HG03159 (cell line): ENCODE measurements at regions not wholly inside any gene's neighbourhood (a gene's known extent, or its start where the extent isn't known, plus 50 kb on each side); places are given as distances from the start of the nearest gene placed in this dataset.
"Not testable (repeated sequence)": the region's sequence is repeated elsewhere in the genome, so short reads cannot be mapped to it uniquely, and the experiment has no call there.

Source experiments
- ATAC-seq: cut with Tn5 transposase; IDR thresholded peaks from one replicate; pipeline ENCODE4 v1.9.1; 2021; ENCODE audit warnings: mild to moderate bottlenecking, moderate library complexity; ENCODE audit not compliant: unreplicated experiment

DNA sequence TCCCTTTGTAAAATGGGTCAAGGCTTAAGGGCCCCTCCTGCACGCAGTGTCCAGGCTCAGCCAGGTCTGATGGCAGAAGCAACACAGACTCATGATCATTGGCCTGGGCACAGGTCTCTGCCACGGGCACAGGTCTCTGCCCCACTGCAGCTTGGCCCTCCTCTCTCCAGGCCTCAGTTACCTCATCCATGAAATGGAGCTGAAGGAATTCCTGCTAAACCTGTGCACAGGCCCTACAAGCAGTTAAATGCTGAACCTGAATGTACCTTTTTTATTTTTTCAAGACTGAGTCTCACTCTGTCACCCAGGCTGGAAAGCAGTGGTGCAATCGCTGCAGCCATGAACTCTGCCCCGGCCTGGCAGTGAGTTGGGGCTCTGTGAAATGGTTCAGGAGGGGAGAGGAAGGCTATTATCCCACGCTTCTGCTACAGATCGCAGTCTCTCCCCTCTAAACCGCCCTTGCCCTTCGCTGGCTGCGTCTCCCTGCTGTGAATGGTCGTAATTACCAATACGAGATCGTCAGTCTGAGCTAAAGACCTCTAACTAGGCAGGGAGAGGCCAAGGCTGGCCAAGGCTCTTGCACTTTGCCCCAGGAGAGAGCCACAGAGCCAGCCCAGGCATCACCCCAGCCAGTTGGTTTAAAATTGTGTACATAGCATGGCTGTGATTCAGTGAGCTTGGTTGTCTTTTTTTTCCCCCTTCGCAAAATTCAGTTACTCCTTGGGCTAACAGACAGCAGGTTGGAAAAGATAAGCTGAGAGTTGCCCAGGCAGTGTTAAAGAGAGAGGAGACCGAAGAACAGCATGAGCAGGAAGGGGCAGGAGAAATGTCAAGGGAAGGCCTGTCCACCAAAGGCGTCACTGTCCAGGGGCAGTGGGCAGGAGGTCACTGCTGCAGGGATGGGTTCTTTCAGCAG lies 93.0 kb upstream of the KCTD7 start:
- no peak for ATAC-seq

DNA sequence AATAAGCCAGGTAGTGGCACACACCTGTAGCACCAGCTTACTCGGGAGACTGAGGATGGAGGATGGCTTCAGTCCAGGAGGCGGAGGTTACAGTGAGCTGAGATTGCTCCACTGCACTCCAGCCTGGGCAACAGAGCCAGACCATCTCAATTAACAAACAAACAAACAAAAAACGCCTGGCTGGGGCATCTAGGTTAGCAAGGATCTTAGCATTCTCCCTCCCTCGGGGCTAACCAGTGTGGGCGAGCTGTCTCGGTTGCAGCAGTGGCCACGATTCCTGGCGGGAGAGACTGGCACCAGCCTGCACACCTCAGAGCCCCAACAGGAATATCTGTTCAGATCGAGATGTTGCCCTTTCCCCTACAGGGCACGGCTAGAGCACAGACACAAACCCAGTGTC lies 91.3 kb upstream of the KCTD7 start:
- ATAC-seq = no peak

DNA sequence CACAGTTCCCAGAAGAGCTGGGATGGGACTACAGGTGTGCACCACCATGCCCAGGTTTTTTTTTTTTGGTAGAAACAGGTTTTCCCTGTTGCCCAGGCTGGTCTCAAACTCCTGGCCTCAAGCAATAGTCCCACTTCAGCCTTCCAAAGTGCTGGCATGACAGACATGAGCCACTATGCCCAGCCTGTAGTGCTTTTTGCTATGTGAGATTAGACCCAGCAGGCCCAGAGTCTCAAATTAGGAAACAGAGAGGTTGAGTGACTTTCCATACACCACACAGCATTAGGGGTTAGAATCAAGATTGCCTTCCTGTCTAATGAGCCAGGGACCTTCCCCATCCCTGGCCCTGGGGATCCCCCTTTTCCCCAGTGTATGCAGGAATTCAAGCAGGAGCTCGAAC lies 90.8 kb upstream of the KCTD7 start:
- no peak for ATAC-seq

DNA sequence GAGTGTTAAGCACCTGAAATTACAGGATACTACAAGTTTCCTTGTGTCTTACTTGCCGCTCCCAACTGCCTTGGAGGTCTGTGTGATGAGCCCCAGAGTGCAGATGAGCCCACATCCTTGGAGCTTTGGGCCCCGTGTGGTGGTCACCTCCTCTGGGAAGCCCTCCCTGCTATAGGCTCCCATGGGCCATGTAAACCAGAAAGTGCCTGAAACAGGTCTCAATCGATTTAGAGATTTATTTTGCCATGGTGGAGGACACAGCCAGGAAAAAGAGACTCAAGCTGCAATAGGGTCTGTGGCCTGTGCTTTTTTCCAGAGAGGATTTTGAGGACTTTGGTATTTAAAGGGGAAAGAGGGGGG lies 89.4 kb upstream of the KCTD7 start:
- ATAC-seq = no peak

DNA sequence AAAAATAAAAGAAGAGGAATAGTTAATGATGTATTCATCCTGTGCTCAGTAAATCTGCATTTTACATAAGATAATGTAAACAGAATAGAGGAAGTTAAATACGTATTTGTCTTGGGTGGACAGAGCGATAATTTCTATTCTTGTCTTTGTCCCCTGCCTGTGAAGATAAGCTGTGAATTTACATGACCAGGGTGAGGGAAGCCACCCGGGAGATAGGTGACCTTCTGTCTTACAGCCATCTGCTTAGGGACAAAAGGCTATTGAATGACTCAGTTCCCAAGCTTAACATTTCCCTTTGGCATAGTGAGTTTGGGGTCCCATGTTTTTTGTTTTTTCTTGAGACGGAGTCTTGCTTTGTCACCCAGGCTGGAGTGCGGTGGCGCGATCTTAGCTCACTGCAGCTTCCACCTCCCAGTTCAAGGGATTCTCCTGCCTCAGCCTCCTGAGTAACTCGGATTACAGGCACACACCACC lies 88.7 kb upstream of the KCTD7 start:
- ATAC-seq = no peak

DNA sequence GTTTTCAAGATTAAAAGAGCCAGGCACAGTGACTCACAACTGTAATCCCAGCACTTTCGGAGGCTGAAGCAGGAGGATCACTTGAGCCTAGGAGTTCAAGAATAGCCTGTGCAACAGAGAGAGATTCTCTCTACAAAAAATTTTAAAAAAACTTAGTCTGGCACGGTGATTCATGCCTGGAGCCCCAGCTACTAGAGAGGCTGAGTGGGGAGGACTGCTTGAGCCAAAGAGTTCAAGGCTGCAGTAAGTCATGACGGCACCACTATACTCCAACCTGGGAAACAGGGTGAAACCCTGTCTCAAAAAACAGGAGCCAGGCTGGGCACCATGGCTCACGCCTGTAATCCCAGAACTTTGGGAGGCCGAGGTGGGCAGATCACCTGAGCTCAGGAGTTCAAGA lies 86.6 kb upstream of the KCTD7 start:
- no peak for ATAC-seq

DNA sequence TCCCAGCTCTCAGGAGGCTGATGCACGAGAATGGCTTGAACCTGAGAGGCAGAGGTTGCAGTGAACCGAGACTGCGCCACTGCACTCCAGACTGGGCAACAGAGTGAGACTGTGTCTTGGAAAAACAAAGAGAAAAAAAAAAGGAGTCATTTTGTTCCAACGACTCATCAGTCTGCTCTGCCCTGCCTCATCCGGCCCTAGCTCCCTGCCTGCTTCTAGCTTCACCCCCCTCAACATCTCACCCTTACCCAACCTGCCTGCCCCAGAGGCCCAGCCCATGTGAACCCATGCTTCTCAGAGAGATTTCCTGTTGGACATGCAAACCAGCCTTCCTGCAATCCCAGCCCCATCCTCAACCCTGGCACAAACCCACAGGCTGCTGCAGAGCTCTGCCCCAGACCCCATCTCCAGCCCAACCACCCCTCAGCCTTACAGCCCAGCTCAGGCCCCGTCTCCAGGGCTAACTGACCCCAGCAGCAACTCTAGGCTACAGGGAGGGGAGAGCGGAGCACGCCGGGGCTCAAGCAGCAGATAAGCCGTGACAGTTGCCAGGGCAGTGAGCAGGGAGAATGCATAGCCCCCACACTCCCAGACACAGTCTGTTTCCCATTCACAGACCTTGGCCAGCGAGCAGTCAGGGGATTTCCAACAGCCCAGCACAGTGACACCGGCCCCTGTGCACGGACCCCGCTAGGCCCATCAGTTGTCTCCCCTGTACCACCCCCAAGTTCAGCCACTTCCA lies 86.0 kb upstream of the KCTD7 start:
- no peak for ATAC-seq

DNA sequence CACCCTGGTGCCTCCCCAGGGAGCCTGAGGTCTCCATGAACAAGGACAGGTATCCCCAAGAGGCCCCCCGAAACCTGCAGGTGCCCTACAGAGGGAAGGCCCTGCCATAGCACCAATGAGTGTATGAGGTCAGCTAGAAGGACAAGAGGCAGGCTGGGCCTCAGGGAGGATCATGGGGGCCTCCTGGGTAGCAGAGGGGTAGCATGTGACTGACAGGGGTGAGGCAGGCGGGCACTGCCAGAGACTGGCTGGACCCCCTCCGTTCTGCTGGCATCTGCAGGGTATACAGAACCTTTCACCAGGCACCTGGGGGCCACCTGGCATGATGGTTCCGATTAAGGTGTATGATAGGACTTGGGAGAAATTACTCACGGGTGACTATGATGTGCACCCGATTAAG lies 79.2 kb upstream of the KCTD7 start:
- no peak for ATAC-seq

DNA sequence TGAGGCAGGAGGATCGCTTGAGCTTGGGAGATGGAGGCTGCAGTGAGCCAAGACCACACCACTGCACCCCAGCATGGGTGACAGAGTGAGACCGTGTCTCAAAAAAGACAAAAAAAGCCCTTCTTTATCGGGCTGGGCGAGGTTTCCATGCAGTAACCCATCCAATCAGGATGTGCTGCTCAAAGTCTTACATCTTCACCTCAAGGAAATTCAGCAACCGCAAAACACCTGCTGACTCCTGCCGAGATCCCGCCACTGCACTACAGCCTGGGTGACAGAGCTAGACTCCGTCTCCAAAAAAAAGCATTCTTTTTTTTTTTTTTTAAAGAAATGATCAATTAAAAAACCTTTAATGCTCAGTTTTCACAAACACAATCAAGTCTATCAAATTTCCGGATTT lies 75.7 kb upstream of the KCTD7 start:
- ATAC-seq = no peak

DNA sequence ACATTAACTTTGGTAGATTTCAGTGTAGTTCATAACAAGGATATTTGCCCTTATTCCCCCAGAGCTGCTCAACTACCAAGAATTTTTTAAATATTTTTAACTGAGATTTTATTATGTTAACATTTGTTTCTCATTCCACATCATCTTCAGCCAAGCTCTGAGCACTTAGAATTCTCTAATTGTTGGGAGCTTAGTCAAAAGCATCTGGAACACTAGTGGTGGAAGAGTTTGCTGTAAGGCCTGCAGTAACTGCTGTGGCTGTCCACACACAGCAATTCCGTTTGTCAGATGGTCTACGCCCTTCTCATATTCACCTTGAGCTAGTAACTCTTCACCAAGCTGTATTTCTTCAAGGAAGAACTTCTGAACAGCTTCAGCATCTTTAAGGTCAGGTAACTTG lies 75.0 kb upstream of the KCTD7 start:
- not testable (repeated sequence) for ATAC-seq

DNA sequence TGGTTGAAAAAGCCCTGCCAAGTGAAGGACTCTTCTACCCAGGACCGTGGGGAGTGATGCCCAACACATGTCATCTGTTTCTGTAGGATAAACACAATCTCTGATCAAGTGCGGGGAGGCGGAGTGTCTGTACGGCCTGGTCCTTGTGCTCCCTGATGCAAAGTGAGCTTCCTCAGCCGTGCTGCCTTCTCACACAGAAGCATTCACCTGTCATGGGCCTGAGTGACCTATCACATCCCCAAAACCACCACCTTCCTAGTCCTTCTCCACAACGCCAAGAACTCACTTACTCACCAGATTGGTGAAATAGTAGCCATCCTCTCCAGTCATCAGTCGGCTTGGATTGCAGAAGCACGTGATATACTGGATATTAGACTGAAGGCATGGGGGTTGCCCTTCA lies 74.4 kb upstream of the KCTD7 start:
- ATAC-seq = not testable (repeated sequence)

DNA sequence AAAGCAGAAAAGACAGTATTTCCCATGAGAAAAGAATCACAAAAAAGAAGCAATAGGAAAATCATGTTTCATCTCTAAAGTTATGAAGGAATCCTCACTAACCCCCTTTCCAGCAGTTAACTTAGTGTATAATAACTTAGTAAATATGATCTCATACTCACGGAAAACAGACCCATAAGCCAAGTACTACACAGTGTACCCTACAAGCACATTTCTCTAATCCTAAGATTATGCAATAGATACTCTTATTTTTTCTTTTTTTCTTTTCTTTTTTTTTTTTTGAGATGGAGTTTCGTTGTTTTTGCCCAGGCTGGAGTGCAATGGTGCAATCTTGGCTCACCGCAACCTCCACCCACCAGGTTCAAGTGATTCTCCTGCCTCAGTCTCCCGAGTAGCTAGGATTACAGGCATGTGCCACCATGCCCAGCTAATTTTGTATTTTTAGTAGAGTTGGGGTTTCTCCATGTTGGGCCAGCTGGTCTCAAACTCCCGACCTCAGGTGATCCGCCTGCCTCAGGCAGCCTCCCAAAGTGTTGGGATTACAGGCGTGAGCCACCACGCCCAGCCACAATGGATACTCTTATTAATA lies 73.7 kb upstream of the KCTD7 start:
- ATAC-seq = not testable (repeated sequence)

DNA sequence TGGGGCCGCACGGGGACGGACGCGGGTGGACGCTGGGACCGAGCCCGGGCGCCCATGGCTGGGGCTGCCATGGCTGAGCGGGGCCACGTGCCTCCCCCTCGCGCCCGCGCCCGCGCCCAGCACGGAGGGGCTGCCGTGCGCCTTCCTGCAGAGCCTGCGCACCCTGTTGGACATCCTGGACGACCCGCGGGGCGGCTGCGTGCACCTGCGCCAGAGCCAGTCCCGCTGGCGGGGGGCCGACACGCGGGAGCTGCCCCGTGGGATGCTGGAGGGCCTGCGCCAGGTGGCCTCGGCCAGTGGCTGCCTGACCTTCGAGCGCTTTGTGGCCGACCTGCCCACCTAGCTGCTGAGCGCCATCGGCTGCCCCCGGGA lies 72.5 kb upstream of the KCTD7 start:
- no peak for ATAC-seq

DNA sequence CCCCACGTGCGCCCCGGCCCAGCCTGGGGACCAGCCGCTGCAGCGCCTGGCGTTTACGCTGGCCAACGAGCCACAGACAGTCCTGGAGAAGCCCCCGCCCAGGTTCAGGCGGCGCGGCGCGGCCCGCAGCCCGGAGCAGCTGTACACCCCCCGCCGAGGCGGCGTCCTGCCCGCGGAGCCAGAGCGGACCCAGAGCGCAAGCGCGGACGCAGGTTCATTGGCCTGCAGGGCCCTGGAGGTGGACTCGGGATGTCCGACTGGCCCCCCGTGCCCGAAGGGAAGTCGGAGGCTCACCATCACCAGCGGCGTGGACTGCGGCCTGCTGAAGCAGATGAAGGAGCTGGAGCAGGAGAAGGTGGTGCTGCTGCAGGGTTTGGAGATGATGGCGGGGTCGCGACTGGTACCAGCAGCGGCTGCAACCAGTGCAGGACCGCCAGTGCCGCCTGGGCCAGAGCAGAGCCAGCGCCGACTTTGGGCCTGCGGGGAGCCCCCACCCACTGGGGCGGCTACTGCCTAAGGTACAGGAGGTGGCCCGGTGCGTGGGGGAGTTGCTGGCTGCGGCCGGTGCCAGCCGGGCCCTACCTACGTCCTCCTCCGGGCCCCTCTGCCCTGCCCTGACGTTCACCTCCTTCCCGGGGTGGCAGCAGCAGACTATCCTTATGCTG lies 72.0 kb upstream of the KCTD7 start:
- ATAC-seq = no peak

DNA sequence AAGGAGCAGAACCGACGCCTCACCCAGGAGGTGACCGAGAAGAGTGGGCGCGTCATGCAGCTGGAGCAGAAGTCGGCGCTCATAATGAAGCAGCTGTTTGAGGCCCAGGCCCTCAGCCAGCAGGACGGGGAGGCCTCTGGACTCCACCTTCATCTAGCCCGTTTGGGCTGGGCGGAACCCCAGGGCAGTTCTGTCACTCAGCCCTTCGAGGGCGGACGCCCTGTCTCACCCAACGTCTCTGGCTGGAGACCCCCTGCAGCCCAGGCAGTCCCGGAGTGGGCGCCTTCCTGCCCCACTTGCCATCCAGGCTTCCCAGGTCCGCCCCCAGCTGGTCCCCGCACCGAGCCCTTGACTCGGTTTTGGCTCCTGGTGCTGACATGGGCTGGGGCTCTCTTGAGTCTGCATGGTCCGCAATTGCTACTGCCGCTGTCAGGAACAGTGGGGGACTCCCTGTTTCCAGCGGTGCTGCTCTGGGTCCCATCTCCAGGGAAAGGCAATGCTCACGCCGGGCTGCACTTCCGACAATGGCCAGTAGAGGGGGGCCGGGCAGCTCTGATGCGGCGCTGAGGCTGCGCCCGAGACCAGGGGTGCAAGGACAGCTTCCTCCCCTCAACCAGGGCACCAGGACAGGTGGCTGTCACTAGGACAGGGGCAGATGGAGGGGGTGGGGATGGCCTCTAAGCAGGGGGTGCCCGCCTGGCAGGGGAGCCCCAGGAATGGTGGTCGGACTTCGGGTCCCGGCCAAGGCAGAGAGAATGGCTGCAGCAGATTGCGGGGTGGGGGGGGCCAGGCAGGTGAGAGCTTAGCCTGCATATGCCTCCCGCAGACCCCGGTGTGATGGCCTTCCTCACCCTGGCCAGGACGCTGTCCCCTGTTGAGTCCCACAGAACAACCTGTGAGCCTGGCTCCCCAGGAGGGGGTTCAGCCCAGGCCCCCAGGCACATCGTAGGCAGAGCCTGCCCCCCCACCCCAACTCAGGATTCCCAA lies 71.2 kb upstream of the KCTD7 start:
- peak; percentile 69 for ATAC-seq

DNA sequence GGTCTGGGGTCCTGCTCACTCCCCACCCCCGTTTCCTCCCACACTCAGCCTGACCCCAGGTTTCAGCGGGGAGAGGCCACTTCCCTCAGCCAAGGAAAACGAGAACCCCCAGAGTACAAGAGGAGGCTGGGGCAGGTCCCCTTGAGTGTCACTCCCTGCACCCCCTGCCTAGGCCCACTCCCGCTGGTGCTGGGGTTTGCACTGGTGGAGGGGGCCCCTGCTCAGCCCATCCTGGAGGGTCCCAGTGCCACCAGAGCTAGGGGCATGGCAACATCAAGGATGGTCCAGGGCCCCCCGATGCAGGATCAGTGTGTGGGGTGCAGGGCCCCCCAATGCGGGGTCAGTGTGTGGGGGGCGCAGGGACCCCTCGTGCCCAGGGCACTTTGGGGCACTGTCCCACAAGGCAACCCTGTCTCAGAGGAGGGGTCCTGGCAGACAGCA lies 70.5 kb upstream of the KCTD7 start:
- no peak for ATAC-seq

DNA sequence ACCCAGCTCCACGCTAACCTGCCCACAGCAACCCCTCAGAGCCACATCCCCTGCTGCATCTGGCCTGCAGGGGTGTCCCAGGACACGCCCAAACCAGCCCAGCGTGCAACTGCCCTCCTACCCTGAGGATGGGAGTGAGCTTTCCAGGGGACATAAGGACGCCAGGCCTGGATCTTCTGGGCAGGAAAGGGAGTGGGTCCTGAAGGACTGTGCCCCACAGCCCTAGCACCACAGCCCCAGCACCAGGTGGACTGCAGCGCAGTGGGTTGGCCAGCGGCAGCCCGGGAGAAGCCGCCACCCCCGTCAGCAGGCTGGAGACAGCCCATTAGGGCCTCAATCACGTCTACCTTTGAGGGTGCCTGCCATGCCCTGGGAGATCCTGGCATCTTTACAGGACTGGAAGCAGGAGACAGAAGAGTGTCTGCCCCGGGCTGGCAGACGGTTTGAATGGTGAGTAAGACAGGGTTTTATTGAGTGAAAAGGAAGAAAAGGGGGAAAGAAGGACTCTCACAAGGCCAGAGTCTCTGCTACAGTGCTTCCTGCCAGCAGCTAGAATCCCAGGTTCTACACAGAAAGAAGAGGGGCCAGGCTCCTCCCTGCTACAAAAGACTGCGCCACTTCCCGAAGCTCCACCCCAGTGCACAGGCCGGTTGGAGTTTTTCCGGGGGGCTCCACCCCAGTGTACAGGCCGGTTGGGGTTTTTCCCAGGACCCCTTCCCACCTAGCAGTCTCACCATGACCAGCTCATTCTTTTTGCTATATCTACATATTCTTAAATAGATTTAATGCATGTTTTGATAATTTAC lies 69.8 kb upstream of the KCTD7 start:
- no peak for ATAC-seq

DNA sequence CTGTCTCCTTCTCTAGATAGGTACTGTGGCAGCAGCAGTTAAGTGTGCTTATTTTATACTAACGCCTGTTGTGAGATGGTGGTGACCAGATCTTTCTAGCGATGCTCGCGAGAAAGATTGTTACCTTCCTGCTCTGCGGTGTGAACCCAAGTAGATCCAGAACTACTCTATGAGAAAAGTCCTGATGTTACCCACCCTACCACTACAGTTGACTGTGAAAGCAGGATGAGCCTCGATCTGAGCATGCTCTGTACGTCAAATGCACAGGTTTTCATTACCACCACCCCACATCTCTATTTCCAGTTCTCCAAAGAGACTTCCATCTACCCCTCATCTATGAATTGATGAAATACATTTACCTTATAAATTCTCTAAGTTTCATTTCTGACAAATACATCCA lies 64.6 kb upstream of the KCTD7 start:
- no peak for ATAC-seq

DNA sequence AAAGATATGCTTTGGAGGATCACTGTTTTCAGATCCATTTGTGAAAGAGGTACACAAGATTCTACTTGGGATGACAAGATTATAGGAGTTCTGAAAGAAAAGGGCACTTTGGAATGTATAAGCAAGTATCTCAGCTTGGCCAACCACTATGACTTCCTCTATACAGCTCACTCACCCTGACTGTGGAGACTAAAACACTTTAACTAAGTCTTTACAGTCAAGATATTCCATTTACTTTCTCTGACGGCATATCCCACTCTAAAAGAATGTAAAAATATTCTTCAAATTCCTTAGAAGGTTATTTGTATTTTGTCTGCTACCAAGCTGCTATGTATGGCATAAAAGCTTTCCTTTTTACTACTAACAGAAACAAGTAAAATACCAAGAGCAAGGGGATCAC lies 58.5 kb upstream of the KCTD7 start:
- ATAC-seq = not testable (repeated sequence)
